HEK293 (cell line): ENCODE measurements at regions not wholly inside any gene's neighbourhood (a gene's known extent, or its start where the extent isn't known, plus 50 kb on each side); places are given as distances from the start of the nearest gene placed in this dataset.

ENCODE experiments used
- CTCF ChIA-PET: fragments of 350-600 bp; formaldehyde crosslinking; extraction: SDS; loops from one replicate; lab custom pipeline; 2021; ENCODE audit warnings: antibody characterized with exemption; lab: Yijun Ruan, JAX
- POLR2A ChIA-PET: fragments of 300-600 bp; formaldehyde crosslinking; extraction: SDS; loops from one replicate; lab custom pipeline; 2020; ENCODE audit warnings: antibody characterized with exemption, inconsistent platforms; lab: Yijun Ruan, JAX
- H3K27ac ChIP-seq: fragments of 200-500 bp; sonication (Bioruptor generic); 2 replicates; pipeline ENCODE4 v1.5.1; 2014; ENCODE audit warnings: low read depth, low read length, control low read depth, inconsistent platforms; ENCODE audit errors: extremely low read depth
- H3K36me3 ChIP-seq, 2 experiments: fragments of 200-500 bp in 1 of 2; sonication (Bioruptor generic) in 1 of 2; 1 replicate in 1 of 2; 2 replicates in 1 of 2; pipeline ENCODE4 v1.5.1; 2014 to 2017; ENCODE audit warnings: inconsistent platforms in 2 of 2, low read length in 2 of 2; ENCODE audit not compliant: control insufficient read depth in 2 of 2, insufficient read depth in 1 of 2
- H3K4me1 ChIP-seq: fragments of 200-500 bp; sonication (Bioruptor generic); 2 replicates; pipeline ENCODE4 v1.5.1; 2014; ENCODE audit warnings: mild to moderate bottlenecking, low read length, inconsistent platforms; ENCODE audit not compliant: control insufficient read depth, insufficient read depth
- H3K4me3 ChIP-seq: 2 replicates; pipeline ENCODE4 v1.5.1; 2011; ENCODE audit warnings: low read depth, mild to moderate bottlenecking, control low read depth, low read length, moderate library complexity
- H3K9me3 ChIP-seq: fragments of 200-500 bp; sonication (Bioruptor generic); 2 replicates; pipeline ENCODE4 v1.5.1; 2014; ENCODE audit warnings: low read depth, low read length, inconsistent platforms; ENCODE audit not compliant: control insufficient read depth, insufficient read depth
- GFI1B ChIP-seq: fragments of 450-650 bp; formaldehyde crosslinking; IDR thresholded peaks from 2 replicates; pipeline ENCODE4 v1.5.1; 2016; ENCODE audit warnings: missing biosample characterization, missing genetic modification characterization
- GLI4 ChIP-seq: fragments of 450-650 bp; formaldehyde crosslinking; IDR thresholded peaks from 2 replicates; pipeline ENCODE4 v1.5.1; 2016; ENCODE audit warnings: missing biosample characterization, missing genetic modification characterization
- HOXA7 ChIP-seq: sonication (generic); formaldehyde crosslinking; IDR thresholded peaks from 2 replicates; pipeline ENCODE4 v1.8.1; 2022; ENCODE audit warnings: missing genetic modification reagents, borderline replicate concordance
- HOXC10 ChIP-seq: sonication (generic); formaldehyde crosslinking; IDR thresholded peaks from 2 replicates; pipeline ENCODE4 v1.8.1; 2023; ENCODE audit warnings: mild to moderate bottlenecking, missing genetic modification reagents
- INSM2 ChIP-seq: fragments of 450-650 bp; formaldehyde crosslinking; IDR thresholded peaks from 2 replicates; pipeline ENCODE4 v1.5.1; 2016; ENCODE audit warnings: missing biosample characterization, missing genetic modification characterization
- KLF9 ChIP-seq: fragments of 450-650 bp; formaldehyde crosslinking; IDR thresholded peaks from 2 replicates; pipeline ENCODE4 v1.5.1; 2016; ENCODE audit warnings: missing biosample characterization, missing genetic modification characterization, low read depth
- RBAK ChIP-seq: fragments of 450-650 bp; formaldehyde crosslinking; IDR thresholded peaks from 2 replicates; pipeline ENCODE4 v1.5.1; 2016; ENCODE audit warnings: missing biosample characterization, missing genetic modification characterization
- SETDB1 ChIP-seq: IDR thresholded peaks from one replicate; pipeline ENCODE4 v1.6.1; 2017; ENCODE audit warnings: mild to moderate bottlenecking, low read length, moderate library complexity, mixed read lengths; ENCODE audit not compliant: insufficient read length
- SP3 ChIP-seq: fragments of 450-650 bp; formaldehyde crosslinking; IDR thresholded peaks from 2 replicates; pipeline ENCODE4 v1.5.1; 2016; ENCODE audit warnings: missing biosample characterization, missing genetic modification characterization
- YY1 ChIP-seq: fragments of 450-650 bp; formaldehyde crosslinking; IDR thresholded peaks from 2 replicates; pipeline ENCODE4 v1.5.1; 2018; ENCODE audit warnings: missing biosample characterization, missing genetic modification characterization
- YY2 ChIP-seq: fragments of 450-650 bp; formaldehyde crosslinking; IDR thresholded peaks from 2 replicates; pipeline ENCODE4 v1.5.1; 2016; ENCODE audit warnings: missing biosample characterization, missing genetic modification characterization
- ZBTB20 ChIP-seq: fragments of 450-650 bp; formaldehyde crosslinking; IDR thresholded peaks from 2 replicates; pipeline ENCODE4 v1.5.1; 2016; ENCODE audit warnings: missing biosample characterization, missing genetic modification characterization
- ZBTB44 ChIP-seq: fragments of 450-650 bp; IDR thresholded peaks from 2 replicates; pipeline ENCODE4 v1.5.1; 2018; ENCODE audit warnings: missing biosample characterization, mild to moderate bottlenecking, missing genetic modification characterization
- ZBTB49 ChIP-seq: fragments of 450-650 bp; formaldehyde crosslinking; IDR thresholded peaks from 2 replicates; pipeline ENCODE4 v1.5.1; 2016; ENCODE audit warnings: missing biosample characterization, missing genetic modification characterization, low read depth
- ZNF169 ChIP-seq: fragments of 450-650 bp; formaldehyde crosslinking; IDR thresholded peaks from 2 replicates; pipeline ENCODE4 v1.5.1; 2016; ENCODE audit warnings: missing biosample characterization, missing genetic modification characterization
- ZNF174 ChIP-seq: fragments of 450-650 bp; formaldehyde crosslinking; IDR thresholded peaks from 2 replicates; pipeline ENCODE4 v1.5.0; 2017; ENCODE audit warnings: missing biosample characterization, mild to moderate bottlenecking, missing genetic modification characterization
- ZNF175 ChIP-seq: fragments of 450-650 bp; formaldehyde crosslinking; IDR thresholded peaks from 2 replicates; pipeline ENCODE4 v1.5.1; 2016; ENCODE audit warnings: missing biosample characterization, missing genetic modification characterization
- ZNF202 ChIP-seq: fragments of 450-650 bp; formaldehyde crosslinking; IDR thresholded peaks from 2 replicates; pipeline ENCODE4 v1.5.1; 2016; ENCODE audit warnings: missing biosample characterization, missing genetic modification characterization, borderline replicate concordance
- ZNF239 ChIP-seq: fragments of 450-650 bp; formaldehyde crosslinking; IDR thresholded peaks from 2 replicates; pipeline ENCODE4 v1.5.1; 2016; ENCODE audit warnings: missing biosample characterization, missing genetic modification characterization
- ZNF302 ChIP-seq: fragments of 450-650 bp; formaldehyde crosslinking; IDR thresholded peaks from 2 replicates; pipeline ENCODE4 v1.5.1; 2016; ENCODE audit warnings: missing biosample characterization, missing genetic modification characterization, low read depth
- ZNF311 ChIP-seq: fragments of 450-650 bp; formaldehyde crosslinking; IDR thresholded peaks from 2 replicates; pipeline ENCODE4 v1.5.1; 2017; ENCODE audit warnings: missing biosample characterization, missing genetic modification characterization, borderline replicate concordance
- ZNF350 ChIP-seq: fragments of 450-650 bp; formaldehyde crosslinking; IDR thresholded peaks from 2 replicates; pipeline ENCODE4 v1.5.0; 2017; ENCODE audit warnings: missing biosample characterization, mild to moderate bottlenecking, missing genetic modification characterization
- ZNF398 ChIP-seq: fragments of 450-650 bp; formaldehyde crosslinking; IDR thresholded peaks from 2 replicates; pipeline ENCODE4 v1.5.1; 2017; ENCODE audit warnings: missing biosample characterization, missing genetic modification characterization
- ZNF404 ChIP-seq: fragments of 450-650 bp; formaldehyde crosslinking; IDR thresholded peaks from 2 replicates; pipeline ENCODE4 v1.5.1; 2017; ENCODE audit warnings: missing biosample characterization, missing genetic modification characterization
- ZNF600 ChIP-seq: fragments of 450-650 bp; formaldehyde crosslinking; IDR thresholded peaks from 2 replicates; pipeline ENCODE4 v1.5.1; 2016; ENCODE audit warnings: missing biosample characterization, missing genetic modification characterization
- ZNF629 ChIP-seq: fragments of 450-650 bp; formaldehyde crosslinking; IDR thresholded peaks from 2 replicates; pipeline ENCODE4 v1.5.1; 2017; ENCODE audit warnings: missing biosample characterization, missing genetic modification characterization
- ZNF660 ChIP-seq: fragments of 450-650 bp; IDR thresholded peaks from 2 replicates; pipeline ENCODE4 v1.5.1; 2018; ENCODE audit warnings: missing biosample characterization, mild to moderate bottlenecking, missing genetic modification characterization
- ZNF664 ChIP-seq: fragments of 450-650 bp; formaldehyde crosslinking; IDR thresholded peaks from 2 replicates; pipeline ENCODE4 v1.5.1; 2016; ENCODE audit warnings: missing biosample characterization, missing genetic modification characterization
- ZNF670 ChIP-seq: fragments of 450-650 bp; formaldehyde crosslinking; IDR thresholded peaks from 2 replicates; pipeline ENCODE4 v1.5.1; 2016; ENCODE audit warnings: missing biosample characterization, missing genetic modification characterization, low read depth
- ZNF701 ChIP-seq: fragments of 450-650 bp; formaldehyde crosslinking; IDR thresholded peaks from 2 replicates; pipeline ENCODE4 v1.5.1; 2016; ENCODE audit warnings: missing biosample characterization, missing genetic modification characterization
- ZNF837 ChIP-seq: fragments of 450-650 bp; formaldehyde crosslinking; IDR thresholded peaks from 2 replicates; pipeline ENCODE4 v1.5.1; 2016; ENCODE audit warnings: missing biosample characterization, missing genetic modification characterization
- ZNF843 ChIP-seq: fragments of 450-650 bp; formaldehyde crosslinking; IDR thresholded peaks from 2 replicates; pipeline ENCODE4 v1.5.1; 2016; ENCODE audit warnings: missing biosample characterization, missing genetic modification characterization
- ZSCAN30 ChIP-seq: fragments of 450-650 bp; IDR thresholded peaks from 2 replicates; pipeline ENCODE4 v1.5.1; 2018; ENCODE audit warnings: missing biosample characterization, mild to moderate bottlenecking, missing genetic modification characterization, moderate library complexity

- ChIA-PET CTCF (no interaction called here), POLR2A (no interaction called here)
- no peak overlapping the region for H3K27ac ChIP-seq
- no peaks in the 10 kb centered on the region for H3K9me3 ChIP-seq
- H3K4me1 ChIP-seq = no peaks in the 10 kb centered on the region; the same call in 1 of the 2 replicates
- TF ChIP-seq INSM2 (tag by site-specific recombination) (no peak), ZNF239 (tag by site-specific recombination) (no peak), ZNF398 (tag by site-specific recombination) (no peak), ZNF175 (tag by site-specific recombination) (no peak), GLI4 (no peak), HOXC10 (CRISPR knock-in tag) (no peak), ZNF660 (tag by site-specific recombination) (no peak), ZNF670 (tag by site-specific recombination) (no peak), ZBTB20 (tag by site-specific recombination) (no peak), ZNF174 (tag by site-specific recombination) (no peak), ZNF169 (tag by site-specific recombination) (no peak), ZNF302 (no peak), GFI1B (no peak), HOXA7 (CRISPR knock-in tag) (no peak)
- H3K4me3 ChIP-seq = no peak overlapping the region
- H3K36me3 ChIP-seq = no peaks in the 10 kb centered on the region
Observed at GRCh38 chr12:46438256-46438655, 65.7 kb upstream of the SLC38A2 start.

GRCh38 chr12:46437469-46437868, 64.9 kb upstream of the SLC38A2 start:
- no peaks in the 10 kb centered on the region for H3K4me1 ChIP-seq
- H3K4me3 ChIP-seq = no peak overlapping the region
- POLR2A ChIA-PET = no interaction called here
- no peak overlapping the region for H3K27ac ChIP-seq
- no peaks in the 10 kb centered on the region for H3K9me3 ChIP-seq
- no peaks in the 10 kb centered on the region for H3K36me3 ChIP-seq
- CTCF ChIA-PET = no interaction called here
- no peak for TF ChIP-seq ZNF837 (tag by site-specific recombination)
- TF ChIP-seq SETDB1 = no peak
- no peak for TF ChIP-seq ZNF629 (tag by site-specific recombination)
- TF ChIP-seq YY2 = no peak
- TF ChIP-seq ZNF600 (tag by site-specific recombination) = no peak
- TF ChIP-seq ZNF404 (tag by site-specific recombination) = no peak
- no peak for TF ChIP-seq KLF9 (tag by site-specific recombination)
- TF ChIP-seq ZNF664 = no peak
- no peak for TF ChIP-seq RBAK (tag by site-specific recombination)
- no peak for TF ChIP-seq ZNF701 (tag by site-specific recombination)
- TF ChIP-seq ZNF350 (tag by site-specific recombination) = no peak
- no peak for TF ChIP-seq ZNF202
- TF ChIP-seq ZBTB44 (tag by site-specific recombination) = no peak
- TF ChIP-seq ZNF311 (tag by site-specific recombination) = no peak
- TF ChIP-seq ZBTB49 (tag by site-specific recombination) = no peak
- no peak for TF ChIP-seq ZNF843 (tag by site-specific recombination)
- TF ChIP-seq SP3 (tag by site-specific recombination) = no peak
- TF ChIP-seq YY1 = no peak
- no peak for TF ChIP-seq ZSCAN30 (tag by site-specific recombination)
